Tibial nerve (tissue), 4 donors: ENCODE measurements at regions not wholly inside any gene's neighbourhood (a gene's known extent, or its start where the extent isn't known, plus 50 kb on each side); places are given as distances from the start of the nearest gene placed in this dataset.
A peak's percentile ranks its signal among the peaks of the same experiment; 100 is the strongest.

Experiments used
- DNase-seq, 2 donors: peaks; one replicate each; pipeline ENCODE4 v3.0.0-alpha.2; 2019; ENCODE audit warnings: low spot score in 2 of 2
- H3K27ac ChIP-seq, 4 donors: fragments of 200-600 bp; sonication (generic) in 3 of 4; one replicate each; pipeline ENCODE4 v1.5.1; 2017 to 2019; ENCODE audit warnings: mild to moderate bottlenecking in 1 of 4
- H3K27me3 ChIP-seq, 2 donors: fragments of 200-600 bp; sonication (generic) in 1 of 2; one replicate each; pipeline versions ENCODE4 v1.5.1 to v1.6.0; 2017 to 2019
- H3K36me3 ChIP-seq, 3 donors: fragments of 200-600 bp; sonication (generic); one replicate each; pipeline ENCODE4 v1.5.1; 2018 to 2019
- H3K4me1 ChIP-seq, 4 donors: fragments of 200-600 bp; sonication (generic) in 3 of 4; one replicate each; pipeline ENCODE4 v1.5.1; 2017 to 2019
- H3K4me3 ChIP-seq, 4 donors: fragments of 200-600 bp; sonication (generic) in 3 of 4; one replicate each; pipeline ENCODE4 v1.5.1; 2017 to 2019; ENCODE audit warnings: mild to moderate bottlenecking in 1 of 4, moderate library complexity in 1 of 4
- H3K9me3 ChIP-seq, 4 donors: fragments of 200-600 bp; sonication (generic) in 3 of 4; one replicate each; pipeline ENCODE4 v1.5.1; 2017 to 2019
- EP300 ChIP-seq, 2 donors: sonication (generic); formaldehyde crosslinking; IDR thresholded peaks; one replicate each; pipeline ENCODE4 v1.6.1; 2017; ENCODE audit warnings: antibody characterized with exemption in 2 of 2, mild to moderate bottlenecking in 1 of 2
- POLR2A ChIP-seq, 2 donors: fragments of 450-650 bp; IDR thresholded peaks; one replicate each; pipeline ENCODE4 v1.6.1; 2017; ENCODE audit warnings: antibody characterized with exemption in 2 of 2, mild to moderate bottlenecking in 2 of 2, moderate library complexity in 2 of 2
- WGBS, 2 donors: methylation state at CpG; one replicate each; pipeline ENCODE4 v1.1.5; 2018; 5-methylcytosine and 5-hydroxymethylcytosine counted together
- TF ChIP-seq, protein P1 (sequence below), 5 experiments: fragments of 200-600 bp in 3 of 5; fragments of 450-650 bp in 2 of 5; sonication (generic) in 3 of 5; IDR thresholded peaks; one replicate each; pipeline ENCODE4 v1.5.1; 2016 to 2019; ENCODE audit warnings: antibody characterized with exemption in 5 of 5, mild to moderate bottlenecking in 3 of 5, moderate library complexity in 2 of 5

DNA sequence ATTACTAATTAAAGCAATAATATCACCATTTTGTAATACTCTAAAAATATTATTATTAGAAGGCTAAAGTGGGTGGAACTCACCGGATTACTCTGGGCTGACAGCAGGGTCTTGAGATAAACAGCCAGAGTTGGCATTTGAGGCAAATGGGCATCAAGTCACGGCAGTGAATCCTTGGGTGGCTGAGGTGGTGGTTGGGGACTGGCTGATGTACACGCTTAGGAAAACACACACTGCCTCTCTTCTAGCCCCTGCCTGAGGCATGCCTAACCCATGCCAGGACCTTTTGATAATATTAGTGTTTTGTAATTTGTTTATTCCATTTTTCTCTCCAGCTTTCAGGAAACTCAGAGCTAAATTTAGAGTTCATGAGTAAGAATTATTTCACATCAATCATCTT, 76.8 kb downstream of the ACKR3 start:
- peaks cover 0 to 18% (median 14%) of the 10 kb centered on the region in 4 donors for H3K4me1 ChIP-seq
- H3K27ac ChIP-seq, result peak overlapping the region in 1 of 4 donors; percentile 53
- no peak overlapping the region for H3K4me3 ChIP-seq
- TF ChIP-seq POLR2A (IDR thresholded peaks at IDR 0.05) (no peak), EP300 (IDR thresholded peaks at IDR 0.05) (peak in 1 of 2 donors; percentile 14)
- WGBS, 2 donors, result 60 to 75% methylated on average over 3 of the region's 3 CpGs
- no peak for DNase-seq
- no peaks in the 10 kb centered on the region for H3K27me3 ChIP-seq
- no peaks in the 10 kb centered on the region for H3K36me3 ChIP-seq
- peaks cover 0 to 11% (median 0%) of the 10 kb centered on the region in 4 donors for H3K9me3 ChIP-seq

DNA sequence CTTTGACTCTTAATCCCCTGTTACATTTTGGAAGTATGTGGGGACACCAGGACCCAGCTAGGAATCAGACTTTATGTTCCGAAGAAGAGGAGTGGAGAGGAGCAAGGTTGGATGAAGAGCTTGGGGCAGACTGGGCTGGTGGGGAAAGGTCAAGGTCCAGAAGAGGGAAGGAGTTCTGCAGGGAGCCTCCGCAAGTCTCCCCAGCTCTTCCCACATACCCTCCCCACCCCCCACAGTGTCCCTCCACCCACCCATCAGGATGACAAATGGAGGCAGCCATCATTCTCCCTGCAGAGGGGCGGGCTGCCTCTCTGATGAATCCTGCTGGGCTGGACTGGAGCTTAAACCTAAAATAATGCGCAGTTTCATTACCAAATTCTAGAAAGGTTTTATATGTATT, 77.2 kb downstream of the ACKR3 start:
- Histone ChIP-seq H3K36me3 (no peaks in the 10 kb centered on the region), H3K4me3 (no peak overlapping the region), H3K27me3 (no peaks in the 10 kb centered on the region), H3K27ac (peak overlapping the region in 2 of 4 donors; percentile 29 to 53), H3K9me3 (peaks cover 0 to 11% (median 0%) of the 10 kb centered on the region in 4 donors), H3K4me1 (peaks cover 0 to 14% (median 12%) of the 10 kb centered on the region in 4 donors)
- no peak for DNase-seq
- TF ChIP-seq POLR2A (IDR thresholded peaks at IDR 0.05), result no peak
- no peak for TF ChIP-seq EP300 (IDR thresholded peaks at IDR 0.05)
- TF ChIP-seq, protein P1, sequence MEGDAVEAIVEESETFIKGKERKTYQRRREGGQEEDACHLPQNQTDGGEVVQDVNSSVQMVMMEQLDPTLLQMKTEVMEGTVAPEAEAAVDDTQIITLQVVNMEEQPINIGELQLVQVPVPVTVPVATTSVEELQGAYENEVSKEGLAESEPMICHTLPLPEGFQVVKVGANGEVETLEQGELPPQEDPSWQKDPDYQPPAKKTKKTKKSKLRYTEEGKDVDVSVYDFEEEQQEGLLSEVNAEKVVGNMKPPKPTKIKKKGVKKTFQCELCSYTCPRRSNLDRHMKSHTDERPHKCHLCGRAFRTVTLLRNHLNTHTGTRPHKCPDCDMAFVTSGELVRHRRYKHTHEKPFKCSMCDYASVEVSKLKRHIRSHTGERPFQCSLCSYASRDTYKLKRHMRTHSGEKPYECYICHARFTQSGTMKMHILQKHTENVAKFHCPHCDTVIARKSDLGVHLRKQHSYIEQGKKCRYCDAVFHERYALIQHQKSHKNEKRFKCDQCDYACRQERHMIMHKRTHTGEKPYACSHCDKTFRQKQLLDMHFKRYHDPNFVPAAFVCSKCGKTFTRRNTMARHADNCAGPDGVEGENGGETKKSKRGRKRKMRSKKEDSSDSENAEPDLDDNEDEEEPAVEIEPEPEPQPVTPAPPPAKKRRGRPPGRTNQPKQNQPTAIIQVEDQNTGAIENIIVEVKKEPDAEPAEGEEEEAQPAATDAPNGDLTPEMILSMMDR (IDR thresholded peaks at IDR 0.05), result no peak
- 95 to 98% methylated on average over 4 of the region's 4 CpGs for WGBS, 2 donors

DNA sequence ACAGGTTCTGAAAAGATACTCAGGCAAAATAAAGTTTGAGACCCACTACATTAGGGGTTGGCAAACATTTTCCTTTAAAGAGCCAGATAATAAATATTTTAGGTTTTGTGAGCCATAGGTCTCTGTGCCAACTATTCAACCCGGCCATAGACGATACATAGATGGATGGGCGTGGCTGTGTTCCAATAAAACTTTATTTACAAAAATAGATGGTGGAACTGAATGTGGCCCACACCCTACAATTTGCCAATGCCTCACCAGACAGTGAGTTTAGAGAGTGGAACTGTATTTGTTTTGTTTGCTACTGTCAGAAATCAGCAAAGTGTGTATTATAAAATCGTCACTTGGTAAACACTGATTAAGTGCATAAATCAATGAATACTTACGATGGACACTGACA, 78.0 kb downstream of the ACKR3 start:
- Histone ChIP-seq H3K36me3 (no peaks in the 10 kb centered on the region), H3K4me3 (no peak overlapping the region), H3K9me3 (peaks cover 0 to 11% (median 0%) of the 10 kb centered on the region in 4 donors), H3K4me1 (peaks cover 0 to 10% (median 5%) of the 10 kb centered on the region in 4 donors), H3K27me3 (no peaks in the 10 kb centered on the region), H3K27ac (no peak overlapping the region)
- TF ChIP-seq, protein P1 (IDR thresholded peaks at IDR 0.05), result no peak
- no peak for TF ChIP-seq EP300 (IDR thresholded peaks at IDR 0.05)
- TF ChIP-seq POLR2A (IDR thresholded peaks at IDR 0.05), result no peak
- 87 to 88% methylated on average over 5 of the region's 5 CpGs for WGBS, 2 donors
- no peak for DNase-seq

GRCh38 chr2:236653863-236654262, 84.2 kb downstream of the ACKR3 start:
- TF ChIP-seq POLR2A (IDR thresholded peaks at IDR 0.05) (no peak), EP300 (IDR thresholded peaks at IDR 0.05) (peak in 1 of 2 donors; percentile 41)
- DNase-seq, result no peak
- H3K27ac ChIP-seq, result peak overlapping the region in 2 of 4 donors; percentile 30 to 37
- H3K4me1 ChIP-seq, result no peaks in the 10 kb centered on the region
- no peaks in the 10 kb centered on the region for H3K27me3 ChIP-seq
- WGBS, 2 donors, result 55 to 75% methylated on average over 1 of the region's 1 CpG
- H3K4me3 ChIP-seq, result no peak overlapping the region
- peaks cover 0 to 5% (median 0%) of the 10 kb centered on the region in 4 donors for H3K9me3 ChIP-seq
- no peaks in the 10 kb centered on the region for H3K36me3 ChIP-seq

DNA sequence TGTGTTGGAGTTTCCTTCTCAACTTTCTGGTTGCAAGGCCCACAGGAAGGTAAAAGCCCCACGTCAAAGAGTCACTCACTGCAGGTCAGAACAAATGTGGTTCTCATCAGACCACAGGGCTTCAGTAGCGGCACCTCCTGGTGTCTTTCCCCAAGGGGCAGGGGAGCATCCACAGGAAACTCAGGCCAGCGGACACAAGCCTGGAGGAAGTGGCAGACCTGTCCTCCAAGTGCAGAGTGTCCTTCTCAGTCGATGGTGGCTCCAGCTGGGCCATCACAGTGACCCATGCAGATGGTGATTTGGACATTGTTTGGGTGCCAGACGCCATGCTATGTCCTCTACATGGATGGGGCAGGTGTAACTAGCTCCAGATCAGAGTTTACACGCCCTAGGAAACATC, 84.9 kb downstream of the ACKR3 start:
- DNase-seq, result no peak
- no peak for TF ChIP-seq POLR2A (IDR thresholded peaks at IDR 0.05)
- no peak for TF ChIP-seq EP300 (IDR thresholded peaks at IDR 0.05)
- TF ChIP-seq, protein P1 (IDR thresholded peaks at IDR 0.05), result no peak
- no peaks in the 10 kb centered on the region for H3K27me3 ChIP-seq
- no peak overlapping the region for H3K4me3 ChIP-seq
- no peaks in the 10 kb centered on the region for H3K4me1 ChIP-seq
- WGBS, 2 donors, result 79 to 84% methylated on average over 5 to 6 of the region's 6 CpGs
- H3K27ac ChIP-seq, result peak overlapping the region in 1 of 4 donors; percentile 30
- H3K36me3 ChIP-seq, result no peaks in the 10 kb centered on the region
- peaks cover 0 to 5% (median 0%) of the 10 kb centered on the region in 4 donors for H3K9me3 ChIP-seq

DNA sequence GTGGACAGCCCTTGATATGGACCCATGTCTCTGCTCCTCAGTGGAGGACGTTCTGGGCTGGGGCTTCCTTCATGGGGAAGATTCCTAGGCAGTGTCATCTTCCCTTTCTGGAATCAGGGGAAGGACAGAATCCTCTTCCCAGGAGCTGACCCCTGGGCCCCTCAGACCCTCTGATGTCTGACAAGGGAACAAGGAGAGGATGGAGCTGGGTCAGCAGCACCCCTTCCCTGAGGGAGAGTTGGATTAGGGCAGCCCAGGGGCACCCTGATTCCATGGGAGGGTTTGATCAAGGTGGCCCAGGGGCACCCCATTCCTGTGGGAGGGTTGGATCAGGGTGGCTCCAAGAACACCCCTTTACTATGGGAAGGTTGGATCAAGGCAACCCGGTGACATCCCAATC, 86.5 kb downstream of the ACKR3 start:
- H3K27ac ChIP-seq, result no peak overlapping the region
- 94 to 95% methylated on average over 2 of the region's 2 CpGs for WGBS, 2 donors
- no peaks in the 10 kb centered on the region for H3K36me3 ChIP-seq
- no peaks in the 10 kb centered on the region for H3K27me3 ChIP-seq
- H3K4me1 ChIP-seq, result peaks cover 0 to 14% (median 5%) of the 10 kb centered on the region in 4 donors
- H3K4me3 ChIP-seq, result no peak overlapping the region
- DNase-seq, result peak in 1 of 2 donors; percentile 3
- TF ChIP-seq EP300 (IDR thresholded peaks at IDR 0.05) (no peak), POLR2A (IDR thresholded peaks at IDR 0.05) (no peak)
- TF ChIP-seq, protein P1 (IDR thresholded peaks at IDR 0.05), result no peak
- no peaks in the 10 kb centered on the region for H3K9me3 ChIP-seq
